ENCODE measurements at regions not wholly inside any gene's neighbourhood (a gene's known extent, or its start where the extent isn't known, plus 50 kb on each side); places are given as distances from the start of the nearest gene placed in this dataset.

- TF ChIP-seq CTCF (conservative IDR thresholded peaks at IDR 0.05 in 1 of 2, IDR thresholded peaks at IDR 0.05 in 1 of 2; ENCODE audit: extremely low read depth in 1 of 2, insufficient read depth in 1 of 2, low read depth in 1 of 2, low read length in 2 of 2), result no peak
- no peak for TF ChIP-seq EZH2 (IDR thresholded peaks at IDR 0.05; ENCODE audit: borderline replicate concordance, low read length)
Measured at GRCh38 chr5:133687212-133688061, 75.1 kb upstream of the FSTL4 start.
